GM12874 (cell line): ENCODE measurements at regions not wholly inside any gene's neighbourhood (a gene's known extent, or its start where the extent isn't known, plus 50 kb on each side); places are given as distances from the start of the nearest gene placed in this dataset.

Source experiments
- TF ChIP-seq, protein P1 (sequence below): IDR thresholded peaks from 2 replicates; pipeline ENCODE4 v1.5.1; 2011; ENCODE audit warnings: low read depth, mild to moderate bottlenecking, control low read depth, low read length, moderate library complexity; ENCODE audit not compliant: insufficient read depth

DNA sequence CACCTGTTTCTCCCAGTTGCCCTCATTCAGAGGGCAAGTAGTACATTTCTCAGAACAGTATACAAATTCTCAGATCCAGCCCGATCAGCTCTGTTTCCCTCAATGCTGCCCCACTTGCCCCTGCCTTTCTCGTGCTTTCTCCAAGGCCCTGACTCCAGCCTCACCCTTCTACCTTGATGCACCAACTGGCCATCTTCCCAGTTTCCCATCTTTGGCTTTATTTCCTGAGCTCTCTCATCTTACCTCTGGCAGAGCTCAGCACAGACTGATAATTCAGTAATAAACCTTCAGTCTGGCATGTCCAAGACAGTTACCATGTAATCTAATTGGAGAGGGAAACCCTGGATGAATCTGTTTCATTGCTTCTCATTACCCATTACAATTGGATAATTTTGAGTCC, 184.5 kb upstream of the ISX start:
- TF ChIP-seq, protein P1, sequence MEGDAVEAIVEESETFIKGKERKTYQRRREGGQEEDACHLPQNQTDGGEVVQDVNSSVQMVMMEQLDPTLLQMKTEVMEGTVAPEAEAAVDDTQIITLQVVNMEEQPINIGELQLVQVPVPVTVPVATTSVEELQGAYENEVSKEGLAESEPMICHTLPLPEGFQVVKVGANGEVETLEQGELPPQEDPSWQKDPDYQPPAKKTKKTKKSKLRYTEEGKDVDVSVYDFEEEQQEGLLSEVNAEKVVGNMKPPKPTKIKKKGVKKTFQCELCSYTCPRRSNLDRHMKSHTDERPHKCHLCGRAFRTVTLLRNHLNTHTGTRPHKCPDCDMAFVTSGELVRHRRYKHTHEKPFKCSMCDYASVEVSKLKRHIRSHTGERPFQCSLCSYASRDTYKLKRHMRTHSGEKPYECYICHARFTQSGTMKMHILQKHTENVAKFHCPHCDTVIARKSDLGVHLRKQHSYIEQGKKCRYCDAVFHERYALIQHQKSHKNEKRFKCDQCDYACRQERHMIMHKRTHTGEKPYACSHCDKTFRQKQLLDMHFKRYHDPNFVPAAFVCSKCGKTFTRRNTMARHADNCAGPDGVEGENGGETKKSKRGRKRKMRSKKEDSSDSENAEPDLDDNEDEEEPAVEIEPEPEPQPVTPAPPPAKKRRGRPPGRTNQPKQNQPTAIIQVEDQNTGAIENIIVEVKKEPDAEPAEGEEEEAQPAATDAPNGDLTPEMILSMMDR = no peak

DNA sequence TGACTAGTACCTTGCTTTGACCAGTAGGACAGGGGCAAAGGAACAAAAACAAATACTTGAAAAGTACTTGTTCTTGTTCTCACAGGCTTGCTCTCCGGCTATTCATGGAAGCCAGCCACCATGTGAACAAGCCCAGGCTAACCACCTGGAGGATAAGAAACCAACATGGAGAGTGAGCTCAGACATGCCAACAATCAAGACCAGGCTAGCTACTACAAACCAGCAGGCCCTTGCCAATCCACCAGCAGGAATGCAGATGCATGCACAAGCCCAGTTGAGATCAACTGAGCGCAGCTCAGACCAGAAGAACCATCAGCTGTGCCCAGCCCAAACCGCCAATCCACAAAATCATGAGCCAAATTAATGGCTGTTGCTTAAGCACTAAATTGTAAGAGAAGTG, 180.1 kb upstream of the ISX start:
- TF ChIP-seq, protein P1 = no peak

DNA sequence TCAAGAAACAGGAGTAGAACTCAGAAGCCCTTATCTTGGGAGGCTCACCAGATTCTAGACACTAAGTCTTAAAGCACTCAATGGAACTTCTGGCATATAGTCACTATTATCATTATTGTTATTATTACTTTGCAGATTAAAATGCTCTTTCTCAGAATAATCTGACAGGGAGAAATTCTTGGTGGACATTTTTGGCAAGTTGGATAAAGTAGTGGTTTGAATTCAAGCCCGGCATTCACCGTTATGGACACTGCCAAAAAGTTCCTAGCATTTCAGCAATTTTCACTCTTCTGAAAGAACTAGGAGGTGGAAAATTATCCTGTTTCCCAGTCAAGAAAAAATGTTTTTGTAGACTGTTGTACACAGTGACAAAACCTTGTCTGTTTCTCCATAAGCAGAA, 179.6 kb upstream of the ISX start:
- TF ChIP-seq, protein P1 = no peak

GRCh38 chr22:34886812-34887211, 179.1 kb upstream of the ISX start:
- TF ChIP-seq, protein P1 = no peak

DNA sequence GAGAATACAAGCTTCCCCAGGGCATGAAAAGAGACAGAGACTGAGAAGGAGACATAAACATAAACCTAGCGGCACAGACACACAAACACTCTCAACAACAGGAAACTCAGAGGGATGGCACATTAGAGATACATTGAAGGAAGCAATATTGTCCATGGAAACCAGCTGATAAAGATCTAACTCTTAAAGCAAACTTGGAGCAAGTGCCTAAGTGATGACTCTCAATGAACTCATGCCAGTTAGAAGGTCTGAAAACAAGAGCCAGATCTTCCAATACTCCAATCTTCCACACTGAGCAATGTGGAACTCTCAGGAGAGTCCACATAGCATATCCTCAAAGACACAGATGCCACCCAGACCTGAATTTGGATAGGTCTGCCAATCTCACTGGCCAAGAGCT, 168.8 kb upstream of the ISX start:
- TF ChIP-seq, protein P1 = no peak

DNA sequence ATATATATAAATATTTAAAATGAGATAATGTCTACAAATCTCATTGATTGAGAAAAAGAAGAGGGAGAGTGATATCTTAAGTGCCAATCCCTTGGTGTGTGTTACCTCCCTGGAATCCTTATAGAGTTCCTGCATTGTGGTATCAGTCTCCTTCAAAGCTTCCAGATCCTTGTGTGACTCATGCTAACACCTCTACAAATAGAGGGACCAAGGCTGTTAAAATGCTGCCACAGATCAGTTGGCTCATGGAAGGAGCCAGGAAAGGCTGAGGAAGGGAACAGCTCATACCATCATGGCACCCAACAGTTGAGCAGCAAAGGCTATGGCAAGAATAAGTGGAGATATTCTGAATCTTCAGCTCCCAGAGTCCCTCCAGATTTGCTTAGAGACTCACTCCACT, 163.6 kb upstream of the ISX start:
- TF ChIP-seq, protein P1 = no peak

GRCh38 chr22:34903416-34903815, 162.5 kb upstream of the ISX start:
- TF ChIP-seq, protein P1 = no peak

GRCh38 chr22:34904486-34904885, 161.5 kb upstream of the ISX start:
- TF ChIP-seq, protein P1 = no peak
